ENCODE measurements at regions not wholly inside any gene's neighbourhood (a gene's known extent, or its start where the extent isn't known, plus 50 kb on each side); places are given as distances from the start of the nearest gene placed in this dataset.
"Not testable (repeated sequence)": the region's sequence is repeated elsewhere in the genome, so short reads cannot be mapped to it uniquely, and the experiment has no call there.

DNA sequence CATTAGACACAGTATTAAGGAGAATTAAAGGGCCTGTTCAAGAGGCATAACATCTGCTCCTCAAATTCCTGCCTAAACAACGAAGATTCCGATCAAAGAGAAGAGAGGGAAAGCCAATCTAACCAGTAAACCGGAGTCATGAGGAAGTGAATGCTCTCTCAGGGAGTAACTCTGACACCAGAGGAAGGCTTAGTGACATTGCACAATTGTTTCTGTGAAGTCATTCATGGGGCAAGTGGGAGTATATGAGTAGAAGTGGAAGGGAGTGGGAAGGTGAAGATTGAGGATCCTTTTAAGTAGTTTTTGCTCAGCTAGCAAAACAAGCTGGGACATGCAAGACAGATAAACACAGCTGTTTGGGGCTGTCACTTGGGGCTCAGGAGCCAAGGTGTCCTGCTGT is 136.4 kb upstream of the FAM174A start:
- not testable (repeated sequence) for DNase-seq (ENCODE audit: low read depth, low spot score)

DNA sequence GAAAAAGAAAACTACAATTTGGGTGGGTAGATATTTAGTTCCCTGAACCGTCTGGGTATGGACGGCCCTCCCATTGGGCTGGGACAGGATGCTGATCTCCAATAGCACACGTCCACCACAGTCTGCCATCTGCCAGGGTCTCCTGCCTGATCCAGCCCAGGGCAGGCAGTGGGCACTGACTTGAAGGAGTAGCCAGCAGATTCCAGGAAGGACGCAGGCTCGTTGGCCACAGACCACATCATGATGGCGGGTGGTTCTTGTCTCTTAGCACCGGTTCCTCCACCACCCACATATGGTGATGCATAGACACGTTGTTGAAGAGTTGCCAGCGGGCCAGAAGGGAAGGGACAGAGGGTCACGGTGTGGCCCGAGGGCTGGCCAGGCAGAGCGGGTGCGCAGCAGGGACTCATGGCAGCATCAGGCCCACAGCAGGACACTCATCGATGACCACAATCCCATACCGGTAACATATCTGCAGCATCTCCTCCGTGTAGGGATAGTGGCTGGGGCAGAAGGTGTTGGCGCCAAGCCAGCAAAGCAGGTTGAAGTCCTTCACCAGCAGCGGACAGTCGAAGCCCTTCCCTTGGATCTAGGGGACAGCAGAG is 155.8 kb upstream of the FAM174A start:
- not testable (repeated sequence) for DNase-seq (ENCODE audit: low read depth, low spot score)

DNA sequence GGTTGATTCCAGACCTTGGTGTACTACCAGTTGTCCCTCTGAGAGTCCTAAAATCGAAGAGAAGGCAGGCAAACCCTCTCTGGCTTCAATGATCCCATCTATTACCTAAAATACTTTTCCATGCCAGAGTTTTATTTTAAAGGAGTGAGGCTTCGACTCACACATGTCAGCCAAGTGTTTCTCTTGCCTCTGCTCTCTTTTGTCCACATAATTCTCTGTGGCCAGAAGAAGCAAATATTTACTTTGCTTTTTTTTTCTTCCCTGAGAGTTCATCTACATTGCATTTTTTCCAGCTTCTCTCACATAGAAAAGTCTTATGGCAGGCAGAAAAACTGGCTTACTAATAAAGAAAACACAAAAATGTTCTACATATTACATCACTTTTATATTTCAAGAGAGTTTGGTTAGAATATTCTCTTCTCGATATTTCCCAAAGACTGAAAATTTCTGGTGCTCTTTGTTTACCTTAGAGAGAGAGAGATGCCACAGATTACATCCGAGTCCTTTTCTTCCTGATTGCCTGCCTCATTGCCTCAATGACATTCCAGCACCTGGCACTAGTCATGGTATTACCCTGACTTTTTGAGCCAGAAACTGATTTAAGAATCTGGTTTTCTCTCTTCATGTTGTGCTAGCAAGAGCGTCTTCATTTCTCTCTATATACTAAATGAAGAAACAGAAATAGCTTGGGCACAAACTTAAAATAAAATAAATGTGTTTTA is 170.3 kb upstream of the FAM174A start:
- DNase-seq (ENCODE audit: low read depth, low spot score), result peak; percentile 52

DNA sequence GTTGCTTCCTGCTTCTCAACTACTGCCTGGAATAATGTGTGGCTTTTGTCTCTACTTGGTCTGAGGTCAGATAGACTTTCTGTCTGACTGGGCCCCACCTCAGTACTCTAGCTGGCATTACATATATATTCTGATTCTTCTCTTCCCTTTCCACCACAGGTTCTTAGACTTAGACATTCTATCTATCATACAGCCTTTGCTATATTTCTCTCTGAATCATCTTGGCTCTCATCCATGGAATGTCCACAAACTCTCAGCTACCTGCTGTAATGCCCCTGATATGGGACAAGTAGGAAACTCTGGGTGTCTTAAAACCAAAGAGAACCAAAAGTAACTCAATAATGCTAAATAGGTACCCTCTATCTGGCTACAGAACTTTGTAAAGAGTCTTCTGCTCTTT is 170.8 kb upstream of the FAM174A start:
- peak; percentile 15 for DNase-seq (ENCODE audit: low read depth, low spot score)

DNA sequence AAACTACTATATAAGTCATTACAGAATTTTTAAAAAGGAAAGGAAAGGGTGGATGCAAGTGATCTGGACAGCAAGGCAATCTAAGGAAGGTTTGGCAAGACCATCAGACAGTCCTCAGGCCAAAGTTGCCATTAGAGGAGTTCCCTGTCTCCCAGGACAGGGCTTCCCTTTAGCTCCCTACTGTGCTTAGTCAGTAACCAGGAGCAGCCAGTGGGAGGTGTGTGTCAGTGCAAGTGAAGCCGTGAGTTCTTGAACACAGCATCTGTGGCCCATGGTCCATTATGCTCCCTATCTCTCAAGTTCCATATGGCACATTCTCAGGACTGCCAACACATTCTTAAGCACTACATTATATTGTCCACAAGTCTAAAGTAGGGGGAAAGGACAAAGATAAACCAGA is 175.2 kb upstream of the FAM174A start:
- not testable (repeated sequence) for DNase-seq (ENCODE audit: low read depth, low spot score)

DNA sequence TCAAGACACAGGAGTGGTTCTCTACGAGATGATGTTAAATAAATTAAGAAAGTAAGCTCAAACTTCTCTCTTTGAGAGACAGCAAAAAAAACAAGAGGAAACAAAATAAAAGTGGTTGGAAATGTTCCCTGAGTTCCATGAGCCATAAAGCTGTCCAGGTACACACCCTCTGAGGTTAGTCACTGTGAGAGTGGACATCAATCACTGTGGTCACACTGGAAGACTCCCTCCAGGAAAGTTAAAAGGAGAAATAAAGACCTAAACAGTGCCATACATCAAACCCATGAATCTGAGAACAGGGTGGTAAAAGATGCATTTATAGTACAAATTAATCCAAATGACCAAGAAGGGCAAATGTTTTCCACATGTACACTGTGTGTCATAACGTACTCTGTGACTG is 188.9 kb upstream of the FAM174A start:
- not testable (repeated sequence) for DNase-seq (ENCODE audit: low read depth, low spot score)

DNA sequence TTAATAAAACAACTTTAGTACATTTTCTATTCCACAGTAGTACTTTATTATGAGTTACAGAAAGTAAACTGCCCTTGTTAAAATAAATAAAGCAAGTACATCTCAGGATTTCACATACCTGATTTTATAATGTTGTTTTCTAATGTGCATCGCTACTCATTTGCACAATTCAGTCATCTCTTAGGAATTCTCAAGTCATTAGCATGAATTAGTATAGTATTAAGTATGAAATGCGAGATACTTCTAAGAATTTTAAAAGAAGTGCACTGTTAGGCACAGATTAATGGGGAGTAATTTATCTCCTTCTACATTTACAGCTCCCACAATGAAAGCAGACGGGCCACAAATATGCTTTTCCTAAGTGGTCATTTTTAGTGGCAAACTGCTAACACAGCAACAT is 193.7 kb upstream of the FAM174A start:
- not testable (repeated sequence) for DNase-seq (ENCODE audit: low read depth, low spot score)

DNA sequence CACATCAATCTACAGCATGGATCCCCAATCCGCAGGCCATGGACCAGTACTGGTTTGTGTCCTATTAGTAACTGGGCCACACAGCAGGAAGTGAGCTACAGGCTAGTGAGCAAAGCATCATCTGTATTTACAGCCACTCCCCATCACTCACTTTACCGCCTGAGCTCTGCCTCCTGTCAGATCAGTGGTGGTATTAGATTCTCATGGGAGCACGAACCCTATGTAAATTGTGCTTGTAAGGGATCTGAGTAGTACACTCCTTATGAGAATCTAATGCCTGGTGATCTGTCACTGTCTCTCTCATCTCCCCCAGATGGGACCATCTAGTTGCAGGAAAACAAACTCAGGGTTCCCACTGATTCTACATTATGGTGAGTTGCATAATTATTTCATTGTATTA is 212.7 kb upstream of the FAM174A start:
- DNase-seq (ENCODE audit: low read depth, low spot score), result no peak

DNA sequence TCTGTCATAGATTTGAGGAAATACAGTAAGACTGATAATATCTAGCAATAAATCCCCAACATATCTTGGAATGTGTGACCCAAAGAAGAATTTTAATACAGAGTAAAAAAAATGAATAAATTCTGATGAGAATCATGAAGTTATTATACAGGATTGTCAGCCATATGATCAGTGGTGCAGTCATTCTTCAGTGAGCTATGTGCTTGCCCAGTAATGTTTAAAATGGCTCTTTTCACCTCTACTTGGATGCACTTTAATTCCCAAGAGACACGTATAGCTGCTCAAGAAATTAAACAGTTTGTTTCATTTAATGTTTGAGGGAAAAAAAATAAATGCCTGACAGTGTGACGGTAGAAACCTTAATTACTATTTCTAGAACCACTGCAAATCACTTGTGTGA is 215.3 kb upstream of the FAM174A start:
- DNase-seq (ENCODE audit: low read depth, low spot score), result no peak

DNA sequence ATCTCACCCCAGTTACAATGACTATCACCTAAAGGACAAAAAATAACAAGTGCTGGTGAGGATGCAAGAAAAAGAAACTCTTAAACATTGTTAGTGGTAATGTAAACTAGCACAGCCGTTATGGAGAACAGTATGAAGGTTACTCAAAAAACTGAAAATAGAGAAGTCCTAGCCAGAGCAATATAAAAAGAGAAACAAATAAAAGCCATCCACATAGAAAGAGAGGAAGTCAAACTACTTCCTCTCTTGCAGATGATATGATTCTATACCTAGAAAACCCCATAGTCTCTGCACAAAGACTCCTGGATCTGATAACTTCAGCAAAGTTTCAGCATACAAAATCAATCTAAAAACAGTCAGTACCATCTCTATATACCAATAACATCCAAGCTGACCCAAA is 221.5 kb upstream of the FAM174A start:
- DNase-seq (ENCODE audit: low read depth, low spot score), result no peak

DNA sequence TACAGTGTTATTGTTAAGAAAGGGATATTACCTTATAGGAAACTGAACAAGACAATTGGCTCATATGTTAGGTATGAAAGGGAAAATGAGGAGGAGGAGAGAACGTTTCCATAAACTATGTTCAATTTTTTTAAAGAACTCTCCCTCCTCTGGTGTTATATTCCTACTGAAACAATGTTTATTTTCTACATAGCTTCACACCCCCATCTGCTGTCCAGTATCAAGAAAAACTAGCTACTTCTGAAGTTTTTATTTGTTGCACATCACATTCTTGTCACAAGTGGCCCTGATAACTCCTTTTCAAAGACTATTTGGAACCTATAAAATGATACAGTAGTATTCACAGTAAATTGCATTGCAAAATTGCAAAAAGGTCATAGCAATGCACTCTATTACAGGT is 223.4 kb upstream of the FAM174A start:
- peak; percentile 37 for DNase-seq (ENCODE audit: low read depth, low spot score)

DNA sequence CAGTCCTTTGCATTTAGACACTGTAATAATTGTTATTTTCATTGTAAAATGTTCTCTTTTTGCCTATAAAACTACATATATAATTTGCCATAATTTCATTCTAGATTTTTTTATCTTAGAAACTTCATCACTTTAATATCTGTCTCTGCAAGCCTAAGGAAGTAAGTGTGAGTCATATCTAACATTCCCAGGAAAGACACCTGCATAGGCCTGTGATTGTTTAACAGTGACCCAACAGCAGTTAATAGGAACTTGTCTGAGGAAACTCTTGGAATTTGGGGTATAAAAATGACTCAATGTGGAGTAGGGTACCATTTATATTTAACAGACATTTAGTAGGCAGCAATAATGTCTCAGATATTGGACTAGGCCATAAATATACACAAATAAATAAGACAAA is 229.2 kb upstream of the FAM174A start:
- no peak for DNase-seq (ENCODE audit: low read depth, low spot score)

DNA sequence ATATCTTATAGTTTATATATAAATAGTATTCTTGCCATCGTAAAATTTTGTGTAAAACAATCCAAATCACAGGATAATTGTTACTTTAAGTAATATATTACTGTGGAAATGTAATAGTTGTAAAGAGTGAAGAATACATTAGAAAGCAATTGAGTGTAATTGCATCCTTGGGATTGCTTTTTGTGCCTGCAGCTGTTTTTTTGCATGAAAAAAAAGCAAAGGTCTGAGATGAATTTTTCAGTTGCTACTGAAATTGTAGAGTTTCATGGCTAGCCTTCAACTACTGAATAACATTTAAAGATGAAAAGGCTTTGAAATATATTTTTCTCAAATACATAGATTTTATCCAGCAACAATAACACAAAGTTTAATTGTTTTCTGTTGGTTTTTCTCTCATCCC is 232.0 kb upstream of the FAM174A start:
- DNase-seq (ENCODE audit: low read depth, low spot score), result no peak

DNA sequence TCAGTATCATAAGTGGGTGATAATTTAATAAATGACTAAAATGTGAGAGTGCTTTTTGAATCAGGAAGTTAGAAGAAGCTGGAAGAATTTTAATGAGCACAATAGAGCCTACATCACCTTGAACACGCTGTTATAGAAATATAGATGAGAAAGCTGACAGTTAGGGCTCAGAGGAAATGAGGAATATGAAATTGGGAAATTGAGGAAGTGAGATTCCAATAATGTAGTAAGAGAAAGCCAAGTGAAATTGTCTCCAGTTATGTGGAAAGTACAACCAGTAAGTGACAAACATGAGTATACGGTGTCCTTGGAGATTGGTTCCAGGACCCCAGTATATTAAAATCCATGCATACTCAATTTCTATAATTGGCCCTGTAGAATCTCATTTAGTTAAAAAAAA is 235.9 kb upstream of the FAM174A start:
- no peak for DNase-seq (ENCODE audit: low read depth, low spot score)

DNA sequence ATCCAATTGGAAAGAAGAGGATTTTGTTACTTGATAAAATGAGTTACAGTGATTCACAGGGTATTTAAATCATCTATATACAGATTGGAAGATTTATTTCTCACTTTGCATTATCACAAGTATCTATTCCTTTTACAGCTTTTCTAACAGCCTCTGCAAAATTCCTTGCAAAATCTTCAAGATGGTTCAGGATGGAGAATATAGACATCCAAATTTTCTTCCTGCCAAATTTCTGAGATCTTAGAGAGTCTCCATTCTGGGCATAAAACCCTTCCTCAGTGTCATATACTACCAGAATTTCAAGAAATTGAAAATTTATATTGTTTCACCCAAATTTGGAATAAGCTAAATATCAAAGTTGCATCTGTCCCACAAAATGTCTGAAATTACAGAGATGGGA is 259.1 kb upstream of the FAM174A start:
- no peak for DNase-seq (ENCODE audit: low read depth, low spot score)

DNA sequence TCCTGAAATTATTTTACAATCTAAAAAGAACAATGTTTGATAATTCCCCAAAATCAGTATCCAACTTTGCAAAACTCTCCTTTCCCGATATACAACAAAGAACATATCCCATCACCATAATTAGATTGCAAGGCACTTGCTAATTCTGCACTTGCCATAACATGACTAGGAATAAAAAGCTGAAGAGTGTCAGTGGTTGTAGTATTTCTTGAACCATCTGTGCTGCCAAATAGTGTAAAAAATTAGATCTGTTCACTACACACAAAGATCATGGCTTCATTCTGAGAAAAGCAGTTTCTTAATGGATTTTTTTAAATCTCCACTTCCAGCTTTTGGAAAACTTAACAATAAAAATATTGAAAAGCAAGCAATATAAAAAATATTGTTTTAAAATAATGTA is 259.5 kb upstream of the FAM174A start:
- no peak for DNase-seq (ENCODE audit: low read depth, low spot score)

DNA sequence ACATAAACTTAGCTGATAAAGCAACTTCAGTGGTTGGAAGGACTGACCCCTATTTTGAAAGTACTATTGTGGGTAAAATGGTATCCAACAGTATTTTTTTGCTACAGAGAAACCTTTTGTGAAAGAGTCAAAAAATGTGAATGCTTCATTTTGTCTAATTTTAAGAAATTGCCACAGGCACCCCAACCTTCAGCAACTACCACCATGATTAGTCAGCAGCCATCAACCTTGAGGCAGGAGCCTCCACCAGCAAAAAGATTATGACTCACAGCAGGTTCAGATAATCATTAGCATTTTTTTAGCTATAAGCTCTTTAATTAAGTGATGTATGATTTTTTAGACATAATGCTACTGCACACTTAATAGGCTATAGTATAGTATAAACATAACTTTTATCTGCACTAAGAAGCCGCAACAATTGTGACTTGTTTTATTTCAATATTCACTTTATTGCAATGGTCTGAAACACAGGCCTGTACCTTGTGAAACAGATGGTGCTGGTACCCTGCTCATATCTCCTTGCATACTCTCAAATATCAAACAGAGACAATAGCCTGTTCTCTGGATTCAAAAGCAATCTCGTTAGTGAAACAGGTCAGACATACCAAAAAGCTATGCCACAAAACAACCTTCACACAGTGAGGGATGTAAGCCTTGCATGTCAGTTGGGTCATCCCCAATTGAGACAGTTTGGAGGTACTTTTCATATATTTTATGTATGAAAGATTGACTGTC is 261.2 kb upstream of the FAM174A start:
- peak; percentile 5 for DNase-seq (ENCODE audit: low read depth, low spot score)

DNA sequence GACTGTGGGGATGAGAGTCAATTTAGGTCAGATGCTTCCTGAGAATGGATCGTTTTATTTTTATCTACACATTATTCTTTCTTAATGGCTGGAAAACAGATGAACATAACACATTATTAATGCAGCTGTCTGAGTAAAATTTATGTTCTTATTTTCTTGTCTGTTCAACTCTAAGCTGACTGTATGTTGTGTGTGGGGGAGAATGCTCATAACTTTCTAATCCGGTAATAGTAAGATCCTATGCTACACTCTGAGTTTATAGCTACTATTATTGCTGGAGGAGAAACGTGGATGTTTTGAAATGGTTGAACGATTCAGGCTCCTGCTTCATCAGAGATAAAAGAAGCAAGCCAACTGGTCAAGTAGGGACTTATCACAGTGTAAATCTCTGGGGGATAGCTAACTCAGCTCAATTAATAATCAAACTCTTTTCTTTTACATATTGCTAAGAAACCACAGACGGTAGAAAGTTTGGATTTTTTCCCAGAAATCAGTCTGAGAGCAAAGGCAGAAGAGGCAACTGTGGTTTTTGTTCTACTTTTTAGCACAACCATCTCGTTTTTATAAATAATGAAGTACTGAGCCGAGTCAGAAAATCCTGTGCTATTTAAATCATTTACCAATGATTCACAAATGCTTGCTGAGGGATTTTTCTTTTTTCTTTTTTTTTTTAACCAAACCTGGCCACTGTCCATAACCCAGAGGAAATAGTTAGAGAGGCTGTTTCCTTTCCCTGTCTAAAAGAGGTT is 265.0 kb upstream of the FAM174A start:
- DNase-seq (ENCODE audit: low read depth, low spot score), result peak; percentile 86

DNA sequence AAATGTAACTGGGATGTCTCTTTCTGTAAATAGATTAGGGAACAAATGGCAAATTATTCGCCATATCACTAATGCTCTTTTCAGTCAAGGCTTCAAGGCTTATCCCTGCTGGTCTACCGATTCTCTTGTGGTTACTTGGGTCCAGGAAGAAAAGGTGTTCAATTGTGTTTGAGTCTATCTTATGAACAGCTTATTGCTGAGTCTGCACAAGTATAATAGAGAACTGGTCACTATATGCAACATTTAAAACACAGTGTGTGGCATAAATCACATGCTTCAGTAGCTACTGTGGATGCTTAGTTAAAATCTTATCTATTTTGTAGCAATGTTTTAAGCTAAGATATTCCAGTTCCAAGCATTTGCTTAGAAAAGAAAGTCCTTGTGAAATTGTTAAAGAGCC is 274.2 kb upstream of the FAM174A start:
- no peak for DNase-seq (ENCODE audit: low read depth, low spot score)

DNA sequence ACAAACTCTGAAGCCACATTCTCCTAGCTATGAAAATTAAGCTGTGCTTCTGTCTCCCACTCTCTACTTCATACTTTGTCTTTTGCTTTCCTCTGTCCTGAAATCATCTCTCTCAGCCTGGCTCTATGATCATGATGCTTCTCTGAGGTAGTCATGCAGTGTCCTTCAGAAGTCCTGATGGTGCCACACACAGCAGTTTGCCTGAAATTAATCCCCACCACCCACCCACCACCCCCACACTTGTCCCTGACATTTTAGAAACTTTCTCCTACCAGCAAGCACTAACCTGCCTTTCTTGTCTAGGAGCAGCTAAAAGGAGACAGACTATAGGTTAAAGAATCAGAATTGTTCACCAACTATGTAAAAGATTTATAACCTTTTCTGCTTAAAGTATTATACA is 282.2 kb upstream of the FAM174A start:
- no peak for DNase-seq (ENCODE audit: low read depth, low spot score)

DNA sequence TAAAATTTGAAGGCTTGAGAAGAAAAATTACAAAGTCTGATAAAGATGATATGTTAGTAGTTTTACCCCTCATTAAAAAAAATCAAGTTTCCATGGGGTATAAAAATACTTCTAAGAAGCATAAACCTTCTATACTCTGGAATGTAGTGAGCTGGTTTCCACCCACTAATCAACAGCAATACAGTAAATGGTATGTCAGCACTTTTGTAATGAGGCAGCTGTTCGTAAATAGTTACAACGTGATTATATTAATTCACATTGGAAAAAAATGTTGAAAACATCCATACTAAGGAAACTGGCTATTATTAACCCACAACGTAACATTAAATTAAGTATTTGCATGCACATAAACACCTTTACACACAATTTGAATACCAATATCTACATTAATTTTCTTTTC is 283.1 kb upstream of the FAM174A start:
- no peak for DNase-seq (ENCODE audit: low read depth, low spot score)

DNA sequence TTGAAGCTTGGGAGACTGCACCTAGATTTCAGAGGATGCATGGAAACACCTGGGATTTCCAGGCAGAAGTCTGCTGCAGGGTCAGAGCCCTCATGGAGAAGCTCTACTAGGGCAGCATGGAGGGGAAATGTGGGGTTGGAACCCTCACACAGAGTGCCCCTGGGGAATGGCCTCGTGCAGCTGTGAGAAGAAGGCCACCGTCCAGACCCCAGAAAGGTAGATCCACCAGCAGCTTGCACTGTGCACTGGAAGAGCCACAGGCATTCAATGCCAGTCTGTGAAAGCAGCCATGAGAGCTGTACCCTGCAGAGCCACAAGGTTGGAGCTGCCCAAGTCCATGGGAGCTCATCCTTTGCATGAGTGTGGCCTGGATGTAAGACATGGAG is 285.3 kb upstream of the FAM174A start:
- DNase-seq (ENCODE audit: low read depth, low spot score), result no peak
